ENCODE measurements at regions not wholly inside any gene's neighbourhood (a gene's known extent, or its start where the extent isn't known, plus 50 kb on each side); places are given as distances from the start of the nearest gene placed in this dataset.

GRCh38 chr2:219829667-219830352 is 202.4 kb downstream of the SLC4A3 start:
- no peak for TF ChIP-seq MAFK (IDR thresholded peaks at IDR 0.05; ENCODE audit: low read length)
- no peak for TF ChIP-seq PRMT5 (CRISPR knock-in tag; IDR thresholded peaks at IDR 0.05)
- TF ChIP-seq POLR2AphosphoS5 (IDR thresholded peaks at IDR 0.05; ENCODE audit: control insufficient read depth, insufficient read depth, low read depth, low read length): no peak
- TF ChIP-seq, protein P1, sequence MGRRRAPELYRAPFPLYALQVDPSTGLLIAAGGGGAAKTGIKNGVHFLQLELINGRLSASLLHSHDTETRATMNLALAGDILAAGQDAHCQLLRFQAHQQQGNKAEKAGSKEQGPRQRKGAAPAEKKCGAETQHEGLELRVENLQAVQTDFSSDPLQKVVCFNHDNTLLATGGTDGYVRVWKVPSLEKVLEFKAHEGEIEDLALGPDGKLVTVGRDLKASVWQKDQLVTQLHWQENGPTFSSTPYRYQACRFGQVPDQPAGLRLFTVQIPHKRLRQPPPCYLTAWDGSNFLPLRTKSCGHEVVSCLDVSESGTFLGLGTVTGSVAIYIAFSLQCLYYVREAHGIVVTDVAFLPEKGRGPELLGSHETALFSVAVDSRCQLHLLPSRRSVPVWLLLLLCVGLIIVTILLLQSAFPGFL (CRISPR knock-in tag; IDR thresholded peaks at IDR 0.05): no peak
- TF ChIP-seq HNRNPLL (IDR thresholded peaks at IDR 0.05; ENCODE audit: low read depth, low read length, poor library complexity, severe bottlenecking): no peak
- TF ChIP-seq ZNF76 (CRISPR knock-in tag; IDR thresholded peaks at IDR 0.05; ENCODE audit: borderline replicate concordance): no peak
- TF ChIP-seq, protein P2, sequence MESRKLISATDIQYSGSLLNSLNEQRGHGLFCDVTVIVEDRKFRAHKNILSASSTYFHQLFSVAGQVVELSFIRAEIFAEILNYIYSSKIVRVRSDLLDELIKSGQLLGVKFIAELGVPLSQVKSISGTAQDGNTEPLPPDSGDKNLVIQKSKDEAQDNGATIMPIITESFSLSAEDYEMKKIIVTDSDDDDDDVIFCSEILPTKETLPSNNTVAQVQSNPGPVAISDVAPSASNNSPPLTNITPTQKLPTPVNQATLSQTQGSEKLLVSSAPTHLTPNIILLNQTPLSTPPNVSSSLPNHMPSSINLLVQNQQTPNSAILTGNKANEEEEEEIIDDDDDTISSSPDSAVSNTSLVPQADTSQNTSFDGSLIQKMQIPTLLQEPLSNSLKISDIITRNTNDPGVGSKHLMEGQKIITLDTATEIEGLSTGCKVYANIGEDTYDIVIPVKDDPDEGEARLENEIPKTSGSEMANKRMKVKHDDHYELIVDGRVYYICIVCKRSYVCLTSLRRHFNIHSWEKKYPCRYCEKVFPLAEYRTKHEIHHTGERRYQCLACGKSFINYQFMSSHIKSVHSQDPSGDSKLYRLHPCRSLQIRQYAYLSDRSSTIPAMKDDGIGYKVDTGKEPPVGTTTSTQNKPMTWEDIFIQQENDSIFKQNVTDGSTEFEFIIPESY (CRISPR knock-in tag; IDR thresholded peaks at IDR 0.05): no peak
- no peak for TF ChIP-seq ARNT (IDR thresholded peaks at IDR 0.05)
- TF ChIP-seq SMAD4 (CRISPR knock-in tag; conservative IDR thresholded peaks at IDR 0.05): no peak
- no peak for TF ChIP-seq TCF7L2 (IDR thresholded peaks at IDR 0.05; ENCODE audit: low read depth, low read length)
- no peak for TF ChIP-seq ZNF583 (CRISPR knock-in tag; IDR thresholded peaks at IDR 0.05)
- TF ChIP-seq FOXM1 (IDR thresholded peaks at IDR 0.05; ENCODE audit: low read depth): no peak
- no peak for TF ChIP-seq FOXM1 (CRISPR knock-in tag; IDR thresholded peaks at IDR 0.05; ENCODE audit: low read depth)

Data from K562 (cell line).